ENCODE measurements at regions not wholly inside any gene's neighbourhood (a gene's known extent, or its start where the extent isn't known, plus 50 kb on each side); places are given as distances from the start of the nearest gene placed in this dataset.
"Not testable (repeated sequence)": the region's sequence is repeated elsewhere in the genome, so short reads cannot be mapped to it uniquely, and the experiment has no call there.

GRCh38 chrX:9295551-9295950 is 169.3 kb upstream of the TBL1X start:
- dilution Hi-C loops (cut with MboI; ENCODE audit: extremely low pct_ligation_motif_present, low sequenced_read_pairs) = no loop called here
- Histone ChIP-seq H3K4me2 (ENCODE audit: control insufficient read depth, extremely low read depth, insufficient read depth, low read depth, low read length) (no peak overlapping the region), H3K36me3 (ENCODE audit: control insufficient read depth in 2 of 2, extremely low read depth in 1 of 2, insufficient read depth in 2 of 2, low read length in 2 of 2) (no peaks in the 10 kb centered on the region), H2AFZ (ENCODE audit: control insufficient read depth, low read length) (no peak overlapping the region), H3K4me1 (ENCODE audit: control insufficient read depth, extremely low read depth, insufficient read depth, low read length) (no peaks in the 10 kb centered on the region), H3K4me3 (ENCODE audit: control insufficient read depth in 2 of 3, extremely low read depth in 1 of 3, insufficient read depth in 2 of 3, low read depth in 1 of 3, low read length in 3 of 3) (no peak overlapping the region), H3K9ac (ENCODE audit: control insufficient read depth, extremely low read depth, insufficient read depth, low read length) (no peak overlapping the region), H4K20me1 (ENCODE audit: control insufficient read depth, extremely low read depth, insufficient read depth, low read length) (no peaks in the 10 kb centered on the region), H3K27ac (ENCODE audit: control insufficient read depth, insufficient read depth, low read length) (no peak overlapping the region), H3K9me3 (ENCODE audit: control insufficient read depth, low read depth, low read length) (no peaks in the 10 kb centered on the region), H3K27me3 (ENCODE audit: control insufficient read depth, extremely low read depth, insufficient read depth, low read length) (peaks cover 18% of the 10 kb centered on the region), H3K9me1 (ENCODE audit: control insufficient read depth, extremely low read depth, insufficient read depth, low read length) (no peaks in the 10 kb centered on the region), H3K79me2 (ENCODE audit: control insufficient read depth, insufficient read depth, low read length) (no peaks in the 10 kb centered on the region)
- TF ChIP-seq CTCF (optimal IDR thresholded peaks at IDR 0.05 in 1 of 3, IDR thresholded peaks at IDR 0.05 in 1 of 3, conservative IDR thresholded peaks at IDR 0.05 in 1 of 3; ENCODE audit: extremely low read depth in 1 of 3, insufficient read depth in 2 of 3, low read length in 3 of 3) (no peak), EZH2 (IDR thresholded peaks at IDR 0.05; ENCODE audit: low read length) (no peak)
- DNase-seq (ENCODE audit: low read depth, low spot score) (no peak), FAIRE-seq (no peak)

GRCh38 chrX:9298221-9298620 is 166.6 kb upstream of the TBL1X start:
- dilution Hi-C loops (cut with MboI; ENCODE audit: extremely low pct_ligation_motif_present, low sequenced_read_pairs) = no loop called here
- Histone ChIP-seq H3K36me3 (ENCODE audit: control insufficient read depth in 2 of 2, extremely low read depth in 1 of 2, insufficient read depth in 2 of 2, low read length in 2 of 2) (no peaks in the 10 kb centered on the region), H3K4me3 (ENCODE audit: control insufficient read depth in 2 of 3, extremely low read depth in 1 of 3, insufficient read depth in 2 of 3, low read depth in 1 of 3, low read length in 3 of 3) (no peak overlapping the region), H3K4me1 (ENCODE audit: control insufficient read depth, extremely low read depth, insufficient read depth, low read length) (no peaks in the 10 kb centered on the region), H3K9me1 (ENCODE audit: control insufficient read depth, extremely low read depth, insufficient read depth, low read length) (no peaks in the 10 kb centered on the region), H3K79me2 (ENCODE audit: control insufficient read depth, insufficient read depth, low read length) (no peaks in the 10 kb centered on the region), H4K20me1 (ENCODE audit: control insufficient read depth, extremely low read depth, insufficient read depth, low read length) (no peaks in the 10 kb centered on the region), H3K9ac (ENCODE audit: control insufficient read depth, extremely low read depth, insufficient read depth, low read length) (no peak overlapping the region), H2AFZ (ENCODE audit: control insufficient read depth, low read length) (no peak overlapping the region), H3K27ac (ENCODE audit: control insufficient read depth, insufficient read depth, low read length) (no peak overlapping the region), H3K9me3 (ENCODE audit: control insufficient read depth, low read depth, low read length) (no peaks in the 10 kb centered on the region), H3K4me2 (ENCODE audit: control insufficient read depth, extremely low read depth, insufficient read depth, low read depth, low read length) (no peak overlapping the region), H3K27me3 (ENCODE audit: control insufficient read depth, extremely low read depth, insufficient read depth, low read length) (peaks cover 10% of the 10 kb centered on the region)
- FAIRE-seq (no peak), DNase-seq (ENCODE audit: low read depth, low spot score) (no peak)
- no peak for TF ChIP-seq CTCF (optimal IDR thresholded peaks at IDR 0.05 in 1 of 3, IDR thresholded peaks at IDR 0.05 in 1 of 3, conservative IDR thresholded peaks at IDR 0.05 in 1 of 3; ENCODE audit: extremely low read depth in 1 of 3, insufficient read depth in 2 of 3, low read length in 3 of 3)
- no peak for TF ChIP-seq EZH2 (IDR thresholded peaks at IDR 0.05; ENCODE audit: low read length)

GRCh38 chrX:9299681-9300080 is 165.2 kb upstream of the TBL1X start:
- H4K20me1 ChIP-seq (ENCODE audit: control insufficient read depth, extremely low read depth, insufficient read depth, low read length); H3K4me2 ChIP-seq (ENCODE audit: control insufficient read depth, extremely low read depth, insufficient read depth, low read depth, low read length); H3K9me3 ChIP-seq (ENCODE audit: control insufficient read depth, low read depth, low read length); H3K27me3 ChIP-seq (ENCODE audit: control insufficient read depth, extremely low read depth, insufficient read depth, low read length); H3K36me3 ChIP-seq (ENCODE audit: control insufficient read depth in 2 of 2, extremely low read depth in 1 of 2, insufficient read depth in 2 of 2, low read length in 2 of 2); DNase-seq (ENCODE audit: low read depth, low spot score); FAIRE-seq; H3K27ac ChIP-seq (ENCODE audit: control insufficient read depth, insufficient read depth, low read length); H3K4me1 ChIP-seq (ENCODE audit: control insufficient read depth, extremely low read depth, insufficient read depth, low read length); H3K9ac ChIP-seq (ENCODE audit: control insufficient read depth, extremely low read depth, insufficient read depth, low read length); H3K4me3 ChIP-seq (ENCODE audit: control insufficient read depth in 2 of 3, extremely low read depth in 1 of 3, insufficient read depth in 2 of 3, low read depth in 1 of 3, low read length in 3 of 3); H3K79me2 ChIP-seq (ENCODE audit: control insufficient read depth, insufficient read depth, low read length); H2AFZ ChIP-seq (ENCODE audit: control insufficient read depth, low read length); H3K9me1 ChIP-seq (ENCODE audit: control insufficient read depth, extremely low read depth, insufficient read depth, low read length); dilution Hi-C loops (cut with MboI; ENCODE audit: extremely low pct_ligation_motif_present, low sequenced_read_pairs): not testable (repeated sequence)

All from keratinocyte (primary cell).